ENCODE measurements at regions not wholly inside any gene's neighbourhood (a gene's known extent, or its start where the extent isn't known, plus 50 kb on each side); places are given as distances from the start of the nearest gene placed in this dataset.

- no peak for DNase-seq
Observed at GRCh38 chr11:92627615-92628256, 341.7 kb upstream of the MTNR1B start.

DNA sequence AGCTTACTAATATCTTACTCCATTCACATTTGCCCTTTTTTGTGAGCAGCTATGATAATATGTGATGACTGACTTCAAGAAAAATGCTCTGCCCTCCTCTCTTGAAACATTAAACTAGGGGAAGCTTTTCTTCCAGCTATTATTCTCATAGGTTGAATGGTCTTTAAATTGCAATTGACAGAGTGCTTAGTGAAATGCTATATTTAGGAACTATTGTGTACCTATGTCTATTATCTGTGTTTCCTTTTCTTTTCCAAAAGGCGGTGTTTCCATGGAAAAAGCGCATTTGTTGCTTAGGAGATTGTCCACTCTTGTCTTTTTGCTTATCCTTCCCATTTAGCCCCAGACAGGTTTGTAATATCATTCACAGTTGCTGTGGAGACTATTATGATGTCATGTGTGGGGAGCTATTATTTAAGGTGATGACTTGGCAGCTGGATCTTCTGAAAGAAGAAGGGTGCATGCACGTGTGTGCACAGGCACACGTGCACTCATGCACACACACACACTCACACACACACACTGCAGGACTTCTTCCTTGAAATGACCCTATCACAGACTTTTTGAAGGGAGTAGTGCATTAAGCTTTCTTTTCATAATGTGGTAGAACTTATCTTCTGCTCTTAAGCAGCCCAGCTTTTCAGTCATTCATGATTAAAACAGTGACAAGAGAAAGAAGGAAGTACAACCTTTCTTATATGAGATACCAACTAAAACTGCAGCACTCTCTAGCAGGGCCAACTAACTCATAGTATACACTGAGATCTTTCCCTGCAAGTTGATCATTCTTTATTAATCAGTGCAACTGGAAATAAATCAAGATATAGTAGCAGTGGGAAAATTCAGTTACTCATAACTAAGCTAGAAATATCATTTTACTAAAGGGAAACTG lies 340.8 kb upstream of the MTNR1B start:
- peak; percentile 80 for DNase-seq

GRCh38 chr11:92632495-92632894 lies 337.0 kb upstream of the MTNR1B start:
- no peak for DNase-seq

GRCh38 chr11:92633820-92634219 lies 335.6 kb upstream of the MTNR1B start:
- no peak for DNase-seq

- DNase-seq, result no peak
Observed at GRCh38 chr11:92636543-92637188, 332.8 kb upstream of the MTNR1B start.

DNA sequence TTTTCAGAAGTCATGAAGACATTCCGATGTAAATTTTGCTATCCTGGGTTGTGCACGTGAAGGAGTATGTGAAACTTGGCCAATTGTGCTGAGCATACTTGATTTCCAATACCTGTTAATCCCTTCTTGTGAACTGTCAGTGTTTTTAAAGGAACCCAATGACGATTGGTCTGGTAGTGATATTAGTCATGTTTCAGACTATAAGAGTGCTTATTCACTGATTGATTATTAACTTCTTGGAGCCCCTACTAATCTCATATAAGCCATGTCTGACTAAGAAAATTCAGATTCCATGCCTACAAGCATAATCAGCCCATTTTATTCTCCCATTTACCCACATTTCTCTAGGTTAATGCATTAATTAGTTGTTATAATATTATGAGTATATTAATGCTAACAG lies 330.8 kb upstream of the MTNR1B start:
- no peak for DNase-seq

DNA sequence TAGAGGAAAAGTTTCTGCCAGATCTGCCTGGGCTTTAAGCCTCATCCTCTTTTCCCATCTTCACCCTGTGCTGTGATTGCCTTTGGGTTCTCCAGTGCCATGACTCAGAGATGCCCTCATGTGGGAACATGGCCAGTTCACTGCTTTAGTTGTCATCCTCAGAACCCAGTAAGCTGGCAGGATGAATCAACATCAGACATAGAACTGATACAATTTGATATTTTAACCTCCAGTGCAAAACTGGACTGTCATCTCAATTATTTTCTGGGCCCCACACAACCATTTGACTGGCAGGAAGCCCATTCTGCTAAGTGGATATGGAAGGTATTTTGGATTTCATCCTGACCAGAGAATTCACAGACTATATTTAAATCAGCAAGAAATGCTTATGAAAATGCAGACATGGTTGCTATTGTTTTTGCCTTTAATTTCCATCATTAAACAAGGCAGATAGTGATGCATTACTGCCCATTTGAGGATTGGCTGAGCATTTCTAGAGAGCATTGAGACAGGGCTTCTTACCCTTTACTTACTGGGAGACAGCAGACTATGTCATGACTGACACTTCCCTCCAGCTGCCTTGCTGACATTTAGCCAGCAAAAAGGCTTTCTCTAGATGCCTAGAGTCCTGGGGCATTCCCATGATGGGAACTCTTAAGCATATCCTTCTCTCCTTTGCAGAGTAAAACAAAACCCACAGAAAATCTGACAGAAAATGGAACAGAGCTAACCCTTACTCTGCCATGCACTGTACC lies 327.1 kb upstream of the MTNR1B start:
- DNase-seq, result no peak

DNA sequence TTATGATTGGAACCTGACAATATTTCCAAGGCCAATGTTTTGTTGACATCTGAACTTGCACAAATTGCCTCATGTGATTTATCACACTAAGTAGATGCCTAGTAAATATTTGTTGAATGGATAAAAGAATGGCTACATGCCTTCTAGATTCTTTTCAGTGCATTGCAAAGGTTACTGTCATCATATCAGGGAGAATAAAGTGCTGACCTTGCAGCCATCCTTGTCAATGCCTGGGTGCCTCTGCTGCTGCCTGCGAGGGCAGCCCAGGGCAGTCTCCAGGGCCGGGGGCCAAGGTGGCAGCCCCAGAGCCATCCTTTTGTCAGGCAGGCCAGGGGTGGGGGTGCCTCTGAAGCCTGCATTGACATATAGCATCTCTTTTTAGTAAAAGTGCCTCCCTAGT lies 325.6 kb upstream of the MTNR1B start:
- no peak for DNase-seq

DNA sequence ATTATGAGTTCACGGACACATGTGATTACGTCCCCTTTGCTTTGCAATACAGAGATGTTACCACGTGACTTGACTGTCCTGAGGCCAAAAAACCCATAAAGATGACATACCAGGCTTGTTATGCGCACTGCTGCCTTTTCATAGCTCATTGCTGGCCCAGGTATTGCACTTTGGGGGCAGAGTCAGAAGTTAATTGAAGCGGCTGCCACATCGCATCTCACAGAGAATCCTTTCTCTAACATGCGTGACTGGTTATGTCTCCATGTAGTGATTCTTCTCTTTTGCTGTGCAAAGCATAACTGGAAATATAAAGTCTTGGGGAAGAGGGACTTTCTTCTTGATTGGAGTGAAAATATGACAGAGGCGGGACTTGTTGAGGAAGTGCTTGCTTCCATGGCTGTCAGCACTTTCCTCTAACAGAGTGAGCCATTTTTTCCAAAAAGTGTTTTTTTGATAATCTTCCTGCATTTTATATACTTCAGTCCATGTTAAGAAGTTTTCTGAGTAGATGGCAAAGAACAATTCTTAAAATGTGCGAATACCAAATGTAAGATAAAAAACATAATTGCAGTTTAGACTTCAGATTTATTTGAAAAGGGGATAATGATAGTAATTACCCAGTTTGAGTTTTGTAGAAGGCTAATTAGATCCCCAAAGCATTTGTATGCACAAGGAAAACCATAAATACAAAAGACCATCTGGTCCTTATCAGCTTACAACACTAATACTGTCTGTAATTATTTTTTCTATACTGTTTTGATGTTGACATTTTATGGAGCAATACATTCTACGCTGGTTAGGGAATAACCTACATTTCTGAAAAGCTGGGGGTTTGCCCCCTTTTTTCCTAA lies 324.6 kb upstream of the MTNR1B start:
- peak; percentile 90 for DNase-seq

DNA sequence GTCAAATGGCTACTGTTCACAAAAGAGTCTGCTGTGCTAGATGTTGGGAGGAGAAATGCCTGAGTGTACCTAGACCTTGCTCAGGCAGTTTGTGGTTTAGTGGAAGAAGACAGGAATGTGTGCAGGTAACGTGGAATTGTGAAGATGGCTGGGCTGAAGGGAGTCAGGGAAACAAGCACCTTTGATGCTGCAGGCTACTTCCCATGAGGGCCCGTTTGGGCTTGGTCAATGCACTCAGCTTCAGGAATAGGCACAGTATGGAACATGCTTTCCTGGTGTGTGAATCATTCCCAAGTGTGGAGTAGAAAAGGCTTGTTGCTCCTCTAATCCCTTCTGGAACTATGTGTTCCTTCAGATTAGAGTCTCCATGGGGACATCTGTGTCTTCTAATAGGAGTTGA lies 318.3 kb upstream of the MTNR1B start:
- no peak for DNase-seq

GRCh38 chr11:92653454-92653853 lies 316.0 kb upstream of the MTNR1B start:
- DNase-seq, result no peak

- no peak for DNase-seq
Observed at GRCh38 chr11:92656783-92657182, 312.7 kb upstream of the MTNR1B start.

DNA sequence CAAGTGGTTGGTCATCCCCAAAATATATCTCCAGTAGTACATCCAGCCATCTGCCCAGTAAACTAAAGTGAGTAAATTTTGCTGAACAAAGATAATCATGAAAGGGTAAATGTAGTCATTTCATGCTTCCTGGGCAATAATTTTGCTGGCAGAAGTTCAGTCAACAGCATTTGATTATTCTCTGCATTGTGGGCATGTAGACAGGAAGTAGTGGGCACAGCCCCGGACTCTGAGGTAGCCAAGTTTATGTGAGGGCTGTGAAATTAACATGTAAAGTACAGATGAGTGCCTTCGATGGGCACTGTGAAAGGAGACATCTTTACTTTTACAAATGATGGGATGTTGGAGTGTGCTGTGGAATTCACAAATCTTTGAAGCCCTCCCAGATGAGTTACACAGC lies 312.2 kb upstream of the MTNR1B start:
- DNase-seq, result no peak

DNA sequence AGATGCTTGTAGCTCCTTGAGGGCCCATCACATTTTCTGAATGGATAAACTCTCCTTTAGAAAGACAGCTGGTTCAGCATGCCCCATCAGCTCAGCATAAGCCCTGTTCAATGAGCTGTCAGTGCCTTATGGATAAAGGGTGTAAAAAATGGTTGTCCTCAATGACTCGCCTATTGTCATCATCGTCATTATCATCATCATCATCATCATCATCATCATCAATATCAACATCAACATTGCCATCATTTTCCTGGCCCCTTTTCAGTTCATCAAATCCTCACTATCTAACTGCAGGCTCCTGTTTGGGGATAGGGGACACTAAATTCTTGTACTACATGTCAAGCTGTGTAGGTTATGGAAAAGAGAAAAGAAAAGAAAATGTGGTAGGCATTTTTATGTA lies 310.7 kb upstream of the MTNR1B start:
- DNase-seq, result no peak

DNA sequence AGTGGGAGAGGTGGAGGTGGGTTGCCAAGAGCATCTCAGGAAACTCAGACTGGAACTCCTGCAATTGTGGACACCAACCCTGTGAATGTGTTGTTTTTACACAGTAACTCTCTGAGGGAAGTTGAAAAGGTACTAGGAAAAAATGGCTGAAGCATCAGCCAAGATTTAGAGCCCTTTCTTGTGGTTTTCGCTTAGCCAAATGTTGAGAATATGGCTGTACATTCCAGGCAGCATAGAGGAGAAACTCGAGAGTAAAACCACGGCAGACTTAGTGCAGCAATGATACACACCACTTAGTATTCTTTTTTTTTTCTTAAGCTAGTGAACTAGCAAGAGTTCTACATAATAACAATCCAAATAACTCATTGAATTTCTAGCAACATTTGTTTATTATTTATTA lies 309.7 kb upstream of the MTNR1B start:
- no peak for DNase-seq

- no peak for DNase-seq
Observed at GRCh38 chr11:92662601-92663360, 306.7 kb upstream of the MTNR1B start.

GRCh38 chr11:92663539-92663938 lies 305.9 kb upstream of the MTNR1B start:
- DNase-seq, result no peak

GRCh38 chr11:92667486-92668152 lies 301.8 kb upstream of the MTNR1B start:
- no peak for DNase-seq

- no peak for DNase-seq
Observed at GRCh38 chr11:92670308-92670890, 299.1 kb upstream of the MTNR1B start.

DNA sequence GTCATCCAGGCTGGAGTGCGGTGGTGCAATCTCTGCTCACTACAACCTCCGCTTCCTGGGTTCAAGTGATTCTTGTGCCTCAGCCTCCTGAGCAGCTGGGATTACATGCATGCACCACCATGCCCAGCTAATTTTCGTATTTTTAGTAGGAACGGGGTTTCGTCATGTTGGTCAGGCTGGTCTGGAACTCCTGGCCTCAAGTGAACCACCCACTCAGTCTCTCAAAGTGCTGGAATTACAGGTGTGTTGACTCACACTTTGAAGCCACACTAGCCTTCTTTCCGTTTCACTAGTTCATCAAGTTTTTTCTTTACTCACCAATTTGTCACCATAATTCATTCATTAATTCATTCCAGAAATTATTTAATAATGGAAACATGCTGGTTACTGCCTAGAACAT lies 298.4 kb upstream of the MTNR1B start:
- no peak for DNase-seq

- DNase-seq, result no peak
Observed at GRCh38 chr11:92675303-92675702, 294.1 kb upstream of the MTNR1B start.

Data from NCI-H1417 treated with DMSO at 0.1 percent for 48 hours (cell line).